GM23338 (cell line): ENCODE measurements at regions not wholly inside any gene's neighbourhood (a gene's known extent, or its start where the extent isn't known, plus 50 kb on each side); places are given as distances from the start of the nearest gene placed in this dataset.

Experiments used
- ATAC-seq: fragments of 200-7000 bp; cut with Tn5 transposase; 3 replicates; pipeline ENCODE4 v1.9.1; 2020
- DNase-seq: peaks from one replicate; pipeline ENCODE4 v3.0.0-alpha.2; 2015; ENCODE audit warnings: low spot score
- H2AFZ ChIP-seq: fragments of 200-600 bp; sonication (generic); 2 replicates; pipeline ENCODE4 v1.8.0; 2016; ENCODE audit warnings: antibody characterized with exemption, mild to moderate bottlenecking, moderate library complexity
- H3F3A ChIP-seq: fragments of 200-600 bp; sonication (generic); replicated peaks from 2 replicates; pipeline ENCODE4 v1.8.0; 2017; ENCODE audit warnings: antibody characterized with exemption, mixed run types, low read depth
- H3K27ac ChIP-seq: fragments of 200-600 bp; sonication (generic); 2 replicates; pipeline ENCODE4 v1.6.1; 2016; ENCODE audit warnings: low read depth
- H3K27me3 ChIP-seq: fragments of 200-600 bp; sonication (generic); 2 replicates; pipeline ENCODE4 v1.8.0; 2016; ENCODE audit warnings: mild to moderate bottlenecking, mixed run types, moderate library complexity; ENCODE audit not compliant: insufficient read depth
- H3K36me3 ChIP-seq: fragments of 200-600 bp; sonication (generic); 2 replicates; pipeline ENCODE4 v1.8.0; 2016; ENCODE audit warnings: mild to moderate bottlenecking; ENCODE audit not compliant: insufficient read depth
- H3K4me1 ChIP-seq: fragments of 200-600 bp; sonication (generic); 2 replicates; pipeline ENCODE4 v1.8.0; 2016; ENCODE audit warnings: mild to moderate bottlenecking, moderate library complexity; ENCODE audit not compliant: insufficient read depth
- H3K4me2 ChIP-seq: fragments of 200-600 bp; sonication (generic); 2 replicates; pipeline ENCODE4 v1.7.1; 2017; ENCODE audit warnings: mixed run types
- H3K4me3 ChIP-seq: fragments of 200-600 bp; sonication (generic); 2 replicates; pipeline ENCODE4 v1.6.1; 2016; ENCODE audit warnings: mixed run types
- H3K79me2 ChIP-seq: fragments of 200-600 bp; sonication (generic); replicated peaks from 2 replicates; pipeline ENCODE4 v1.8.0; 2017; ENCODE audit warnings: mild to moderate bottlenecking; ENCODE audit not compliant: insufficient read depth
- H3K9me2 ChIP-seq: fragments of 200-600 bp; sonication (generic); 2 replicates; pipeline ENCODE4 v1.8.0; 2017; ENCODE audit not compliant: insufficient read depth
- H4K20me1 ChIP-seq: fragments of 200-600 bp; sonication (generic); replicated peaks from 2 replicates; pipeline ENCODE4 v1.8.0; 2017; ENCODE audit warnings: mild to moderate bottlenecking; ENCODE audit not compliant: insufficient read depth
- H3K27ac Mint-ChIP-seq: 2 replicates; pipeline ENCODE4 v1.8.0; 2020; ENCODE audit warnings: inconsistent platforms, mild to moderate bottlenecking, moderate library complexity, mixed read lengths
- H3K27me3 Mint-ChIP-seq: 3 replicates; pipeline ENCODE4 v1.8.0; 2022; ENCODE audit warnings: low read depth, mild to moderate bottlenecking, moderate library complexity, mixed read lengths, inconsistent platforms; ENCODE audit not compliant: insufficient read depth, poor library complexity
- H3K36me3 Mint-ChIP-seq: 3 replicates; pipeline ENCODE4 v1.8.0; 2021; ENCODE audit warnings: low read depth, mild to moderate bottlenecking, inconsistent platforms, moderate library complexity, mixed read lengths
- H3K4me1 Mint-ChIP-seq: 3 replicates; pipeline ENCODE4 v1.8.0; 2020; ENCODE audit warnings: mild to moderate bottlenecking, inconsistent platforms, mixed read lengths
- H3K4me3 Mint-ChIP-seq: 3 replicates; pipeline ENCODE4 v1.8.0; 2021; ENCODE audit warnings: moderate library complexity, mild to moderate bottlenecking, inconsistent platforms, mixed read lengths
- H3K9me3 Mint-ChIP-seq: 3 replicates; pipeline ENCODE4 v1.8.0; 2020; ENCODE audit warnings: moderate library complexity, mild to moderate bottlenecking, inconsistent platforms, mixed read lengths
- CREB1 ChIP-seq: fragments of 250-450 bp; sonication (Bioruptor Pico); IDR thresholded peaks from 2 replicates; pipeline ENCODE4 v1.5.0; 2020; ENCODE audit warnings: low read depth, mild to moderate bottlenecking, moderate library complexity
- JUNB ChIP-seq: IDR thresholded peaks from one replicate; pipeline ENCODE4 v1.6.1; 2016; ENCODE audit warnings: antibody characterized with exemption; ENCODE audit not compliant: unreplicated experiment
- POLR2AphosphoS5 ChIP-seq: IDR thresholded peaks from 2 replicates; pipeline ENCODE4 v1.6.1; 2016; ENCODE audit warnings: antibody characterized with exemption, low read depth
- STAT1 ChIP-seq: IDR thresholded peaks from one replicate; pipeline ENCODE4 v1.6.1; 2016; ENCODE audit warnings: antibody characterized with exemption; ENCODE audit not compliant: unreplicated experiment
- ZNF114 ChIP-seq: fragments of 250-450 bp; sonication (Bioruptor Pico); IDR thresholded peaks from 2 replicates; pipeline ENCODE4 v1.5.0; 2020; ENCODE audit warnings: mild to moderate bottlenecking, moderate library complexity
- TF ChIP-seq, protein P1 (sequence below): IDR thresholded peaks from 2 replicates; pipeline ENCODE4 v1.6.1; 2016; ENCODE audit warnings: antibody characterized with exemption
- TF ChIP-seq, protein P2 (sequence below): fragments of 250-450 bp; sonication (Bioruptor Pico); IDR thresholded peaks from 2 replicates; pipeline ENCODE4 v1.5.0; 2020; ENCODE audit warnings: mild to moderate bottlenecking, moderate library complexity

DNA sequence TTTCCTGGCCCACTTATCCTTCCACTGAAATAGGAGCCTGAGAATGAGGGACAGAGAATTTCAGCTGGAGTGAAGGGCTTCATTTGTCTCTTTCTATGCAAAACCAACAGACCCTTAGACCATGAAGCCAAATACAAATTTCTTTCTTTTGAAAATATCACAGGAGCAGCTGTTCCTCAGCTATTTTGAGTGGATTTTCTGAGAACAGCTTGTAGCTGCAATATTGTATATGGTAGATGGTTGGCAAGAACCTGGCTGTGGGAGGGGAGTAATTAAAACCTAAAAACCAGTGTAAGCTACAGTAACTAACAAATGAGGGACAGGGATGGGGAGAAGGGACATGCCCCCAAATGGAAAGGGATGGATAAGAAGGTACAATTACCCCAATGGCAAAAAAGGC, 350.3 kb upstream of the CDH20 start:
- Mint-ChIP-seq H3K36me3 (peaks cover 7% of the 10 kb centered on the region), H3K9me3 (peaks cover 13% of the 10 kb centered on the region)
- no peak for TF ChIP-seq JUNB
- no peak for TF ChIP-seq POLR2AphosphoS5
- TF ChIP-seq CREB1: no peak
- no peak for TF ChIP-seq STAT1
- TF ChIP-seq, protein P1, sequence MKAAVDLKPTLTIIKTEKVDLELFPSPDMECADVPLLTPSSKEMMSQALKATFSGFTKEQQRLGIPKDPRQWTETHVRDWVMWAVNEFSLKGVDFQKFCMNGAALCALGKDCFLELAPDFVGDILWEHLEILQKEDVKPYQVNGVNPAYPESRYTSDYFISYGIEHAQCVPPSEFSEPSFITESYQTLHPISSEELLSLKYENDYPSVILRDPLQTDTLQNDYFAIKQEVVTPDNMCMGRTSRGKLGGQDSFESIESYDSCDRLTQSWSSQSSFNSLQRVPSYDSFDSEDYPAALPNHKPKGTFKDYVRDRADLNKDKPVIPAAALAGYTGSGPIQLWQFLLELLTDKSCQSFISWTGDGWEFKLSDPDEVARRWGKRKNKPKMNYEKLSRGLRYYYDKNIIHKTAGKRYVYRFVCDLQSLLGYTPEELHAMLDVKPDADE: no peak
- no peak for TF ChIP-seq ZNF114 (CRISPR knock-in tag)
- TF ChIP-seq, protein P2, sequence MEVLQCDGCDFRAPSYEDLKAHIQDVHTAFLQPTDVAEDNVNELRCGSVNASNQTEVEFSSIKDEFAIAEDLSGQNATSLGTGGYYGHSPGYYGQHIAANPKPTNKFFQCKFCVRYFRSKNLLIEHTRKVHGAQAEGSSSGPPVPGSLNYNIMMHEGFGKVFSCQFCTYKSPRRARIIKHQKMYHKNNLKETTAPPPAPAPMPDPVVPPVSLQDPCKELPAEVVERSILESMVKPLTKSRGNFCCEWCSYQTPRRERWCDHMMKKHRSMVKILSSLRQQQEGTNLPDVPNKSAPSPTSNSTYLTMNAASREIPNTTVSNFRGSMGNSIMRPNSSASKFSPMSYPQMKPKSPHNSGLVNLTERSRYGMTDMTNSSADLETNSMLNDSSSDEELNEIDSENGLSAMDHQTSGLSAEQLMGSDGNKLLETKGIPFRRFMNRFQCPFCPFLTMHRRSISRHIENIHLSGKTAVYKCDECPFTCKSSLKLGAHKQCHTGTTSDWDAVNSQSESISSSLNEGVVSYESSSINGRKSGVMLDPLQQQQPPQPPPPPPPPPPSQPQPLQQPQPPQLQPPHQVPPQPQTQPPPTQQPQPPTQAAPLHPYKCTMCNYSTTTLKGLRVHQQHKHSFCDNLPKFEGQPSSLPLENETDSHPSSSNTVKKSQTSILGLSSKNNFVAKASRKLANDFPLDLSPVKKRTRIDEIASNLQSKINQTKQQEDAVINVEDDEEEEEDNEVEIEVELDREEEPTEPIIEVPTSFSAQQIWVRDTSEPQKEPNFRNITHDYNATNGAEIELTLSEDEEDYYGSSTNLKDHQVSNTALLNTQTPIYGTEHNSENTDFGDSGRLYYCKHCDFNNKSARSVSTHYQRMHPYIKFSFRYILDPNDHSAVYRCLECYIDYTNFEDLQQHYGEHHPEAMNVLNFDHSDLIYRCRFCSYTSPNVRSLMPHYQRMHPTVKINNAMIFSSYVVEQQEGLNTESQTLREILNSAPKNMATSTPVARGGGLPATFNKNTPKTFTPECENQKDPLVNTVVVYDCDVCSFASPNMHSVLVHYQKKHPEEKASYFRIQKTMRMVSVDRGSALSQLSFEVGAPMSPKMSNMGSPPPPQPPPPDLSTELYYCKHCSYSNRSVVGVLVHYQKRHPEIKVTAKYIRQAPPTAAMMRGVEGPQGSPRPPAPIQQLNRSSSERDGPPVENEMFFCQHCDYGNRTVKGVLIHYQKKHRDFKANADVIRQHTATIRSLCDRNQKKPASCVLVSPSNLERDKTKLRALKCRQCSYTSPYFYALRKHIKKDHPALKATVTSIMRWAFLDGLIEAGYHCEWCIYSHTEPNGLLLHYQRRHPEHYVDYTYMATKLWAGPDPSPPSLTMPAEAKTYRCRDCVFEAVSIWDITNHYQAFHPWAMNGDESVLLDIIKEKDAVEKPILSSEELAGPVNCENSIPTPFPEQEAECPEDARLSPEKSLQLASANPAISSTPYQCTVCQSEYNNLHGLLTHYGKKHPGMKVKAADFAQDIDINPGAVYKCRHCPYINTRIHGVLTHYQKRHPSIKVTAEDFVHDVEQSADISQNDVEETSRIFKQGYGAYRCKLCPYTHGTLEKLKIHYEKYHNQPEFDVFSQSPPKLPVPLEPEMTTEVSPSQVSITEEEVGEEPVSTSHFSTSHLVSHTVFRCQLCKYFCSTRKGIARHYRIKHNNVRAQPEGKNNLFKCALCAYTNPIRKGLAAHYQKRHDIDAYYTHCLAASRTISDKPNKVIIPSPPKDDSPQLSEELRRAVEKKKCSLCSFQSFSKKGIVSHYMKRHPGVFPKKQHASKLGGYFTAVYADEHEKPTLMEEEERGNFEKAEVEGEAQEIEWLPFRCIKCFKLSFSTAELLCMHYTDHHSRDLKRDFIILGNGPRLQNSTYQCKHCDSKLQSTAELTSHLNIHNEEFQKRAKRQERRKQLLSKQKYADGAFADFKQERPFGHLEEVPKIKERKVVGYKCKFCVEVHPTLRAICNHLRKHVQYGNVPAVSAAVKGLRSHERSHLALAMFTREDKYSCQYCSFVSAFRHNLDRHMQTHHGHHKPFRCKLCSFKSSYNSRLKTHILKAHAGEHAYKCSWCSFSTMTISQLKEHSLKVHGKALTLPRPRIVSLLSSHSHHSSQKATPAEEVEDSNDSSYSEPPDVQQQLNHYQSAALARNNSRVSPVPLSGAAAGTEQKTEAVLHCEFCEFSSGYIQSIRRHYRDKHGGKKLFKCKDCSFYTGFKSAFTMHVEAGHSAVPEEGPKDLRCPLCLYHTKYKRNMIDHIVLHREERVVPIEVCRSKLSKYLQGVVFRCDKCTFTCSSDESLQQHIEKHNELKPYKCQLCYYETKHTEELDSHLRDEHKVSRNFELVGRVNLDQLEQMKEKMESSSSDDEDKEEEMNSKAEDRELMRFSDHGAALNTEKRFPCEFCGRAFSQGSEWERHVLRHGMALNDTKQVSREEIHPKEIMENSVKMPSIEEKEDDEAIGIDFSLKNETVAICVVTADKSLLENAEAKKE (CRISPR knock-in tag): no peak

More for the DNA sequence above, 350.3 kb upstream of the CDH20 start:
- Mint-ChIP-seq H3K4me1 (peaks cover 8% of the 10 kb centered on the region; the same call in 2 of the 3 replicates), H3K27ac (no peak overlapping the region), H3K27me3 (no peaks in the 10 kb centered on the region), H3K4me3 (no peak overlapping the region)
- no peak for ATAC-seq
- no peak overlapping the region for H3K4me3 ChIP-seq
- H3K27ac ChIP-seq: no peak overlapping the region
- no peaks in the 10 kb centered on the region; the same call in 1 of the 2 replicates for H3K27me3 ChIP-seq
- H3F3A ChIP-seq: no peaks in the 10 kb centered on the region
- no peaks in the 10 kb centered on the region for H3K79me2 ChIP-seq
- no peak for DNase-seq
- no peaks in the 10 kb centered on the region for H3K36me3 ChIP-seq
- H4K20me1 ChIP-seq: no peaks in the 10 kb centered on the region
- no peak overlapping the region for H3K4me2 ChIP-seq
- peaks cover 9% of the 10 kb centered on the region for H3K4me1 ChIP-seq
- no peak overlapping the region for H2AFZ ChIP-seq
- peaks cover 9% of the 10 kb centered on the region; the same call in 1 of the 2 replicates for H3K9me2 ChIP-seq
